Endothelial cell of umbilical vein (primary cell): ENCODE measurements at regions not wholly inside any gene's neighbourhood (a gene's known extent, or its start where the extent isn't known, plus 50 kb on each side); places are given as distances from the start of the nearest gene placed in this dataset.

ENCODE experiments used
- BruUV-seq: library from RNA; stranded (reverse); fragments of 400-500 nt; replicated peaks from 2 replicates; lab custom pipeline; 2021; lab: Mats Ljungman, UMichigan
- CTCF ChIA-PET: fragments of 300-600, 350-600 bp; sonication (Branson Sonifier 250); formaldehyde crosslinking; loops from one replicate; lab custom pipeline; 2021; ENCODE audit warnings: antibody characterized with exemption, inconsistent platforms; lab: Charles Lee
- POLR2A ChIA-PET: fragments of 300-600, 350-600 bp; sonication (Branson Sonifier 250); formaldehyde crosslinking; loops from one replicate; lab custom pipeline; 2021; ENCODE audit warnings: antibody characterized with exemption, inconsistent platforms; lab: Charles Lee
- DNase-seq: peaks from one replicate; pipeline ENCODE4 v3.0.0-alpha.2; 2011; ENCODE audit warnings: low read depth, low spot score
- FAIRE-seq: peaks from 2 replicates; lab custom pipeline; 2011; peaks lifted over from hg19 to GRCh38; lab: Jason Lieb, UNC
- H2AFZ ChIP-seq: 2 replicates; pipeline ENCODE4 v1.6.0; 2012; ENCODE audit warnings: low read depth, low read length, control low read depth, inconsistent platforms
- H3K27ac ChIP-seq: 2 replicates; pipeline ENCODE4 v1.5.1; 2011; ENCODE audit warnings: low read depth, mild to moderate bottlenecking, control low read depth, low read length, moderate library complexity; ENCODE audit not compliant: insufficient read depth
- H3K27me3 ChIP-seq, 2 experiments: 2 replicates each; pipeline versions ENCODE4 v1.6.0 to v1.6.1; 2011; ENCODE audit warnings: low read length in 2 of 2, mixed read lengths in 1 of 2; ENCODE audit not compliant: control insufficient read depth in 2 of 2, insufficient read depth in 2 of 2
- H3K36me3 ChIP-seq, 2 experiments: 2 replicates in 1 of 2; 3 replicates in 1 of 2; pipeline ENCODE4 v1.5.1; 2011; ENCODE audit warnings: low read length in 2 of 2, mild to moderate bottlenecking in 1 of 2, moderate library complexity in 1 of 2; ENCODE audit not compliant: control insufficient read depth in 2 of 2, insufficient read depth in 2 of 2; ENCODE audit errors: extremely low read depth in 1 of 2
- H3K4me1 ChIP-seq: 3 replicates; pipeline ENCODE4 v1.5.1; 2011; ENCODE audit warnings: mild to moderate bottlenecking, low read length; ENCODE audit not compliant: control insufficient read depth, insufficient read depth; ENCODE audit errors: extremely low read depth
- H3K4me2 ChIP-seq: 2 replicates; pipeline ENCODE4 v1.6.1; 2011; ENCODE audit warnings: low read length, control low read depth, mixed read lengths; ENCODE audit not compliant: insufficient read depth
- H3K4me3 ChIP-seq, 3 experiments: fragments of 200-600 bp in 1 of 3; sonication (generic), shearing (Covaris generic) in 1 of 3; replicated peaks in 1 of 3; 2 replicates each; pipeline ENCODE4 v1.5.1; 2011 to 2016; ENCODE audit warnings: control low read depth in 3 of 3, low read length in 3 of 3, mild to moderate bottlenecking in 2 of 3, inconsistent platforms in 1 of 3, low read depth in 1 of 3, moderate library complexity in 1 of 3; ENCODE audit not compliant: insufficient read depth in 1 of 3
- H3K79me2 ChIP-seq: 2 replicates; pipeline ENCODE4 v1.6.0; 2012; ENCODE audit warnings: low read length, inconsistent platforms; ENCODE audit not compliant: control insufficient read depth, insufficient read depth
- H3K9ac ChIP-seq: replicated peaks from 2 replicates; pipeline ENCODE3; 2011; ENCODE audit warnings: low read length, control low read depth; ENCODE audit not compliant: insufficient read depth; ENCODE audit errors: extremely low read depth
- H3K9me1 ChIP-seq: replicated peaks from 3 replicates; pipeline ENCODE4 v1.6.0; 2011; ENCODE audit warnings: mild to moderate bottlenecking, low read length; ENCODE audit not compliant: control insufficient read depth, insufficient read depth; ENCODE audit errors: extremely low read depth
- H3K9me3 ChIP-seq: replicated peaks from 2 replicates; pipeline ENCODE4 v1.5.1; 2012; ENCODE audit warnings: low read length, inconsistent platforms; ENCODE audit not compliant: control insufficient read depth, insufficient read depth
- H4K20me1 ChIP-seq: replicated peaks from 2 replicates; pipeline ENCODE3; 2011; ENCODE audit warnings: mild to moderate bottlenecking, low read length; ENCODE audit not compliant: control insufficient read depth, insufficient read depth; ENCODE audit errors: extremely low read depth
- EZH2 ChIP-seq: IDR thresholded peaks from 2 replicates; pipeline ENCODE4 v1.6.1; 2012; ENCODE audit warnings: borderline replicate concordance, low read depth, mild to moderate bottlenecking, moderate library complexity, low read length, inconsistent platforms; ENCODE audit not compliant: severe bottlenecking
- FOS ChIP-seq: IDR thresholded peaks from 2 replicates; pipeline ENCODE4 v1.6.1; 2011; ENCODE audit warnings: mild to moderate bottlenecking, low read length, moderate library complexity, borderline replicate concordance; ENCODE audit not compliant: insufficient read depth
- GATA2 ChIP-seq: IDR thresholded peaks from 2 replicates; pipeline ENCODE4 v1.7.0; 2011; ENCODE audit warnings: low read depth, mild to moderate bottlenecking, moderate library complexity, mixed read lengths, low read length; ENCODE audit not compliant: insufficient read length, insufficient read depth
- JUN ChIP-seq: IDR thresholded peaks from 2 replicates; pipeline ENCODE4 v1.6.1; 2011; ENCODE audit warnings: borderline replicate concordance, low read depth; ENCODE audit not compliant: insufficient read length, insufficient read depth
- MYC ChIP-seq: IDR thresholded peaks from one replicate; pipeline ENCODE4 v1.6.1; 2011; ENCODE audit warnings: mild to moderate bottlenecking, low read depth, low read length
- POLR2A ChIP-seq: IDR thresholded peaks from 2 replicates; pipeline ENCODE4 v1.6.1; 2012; ENCODE audit warnings: low read depth, mild to moderate bottlenecking, control low read depth, low read length
- POLR2AphosphoS5 ChIP-seq: IDR thresholded peaks from 2 replicates; pipeline ENCODE4 v1.6.1; 2012; ENCODE audit warnings: low read depth, mild to moderate bottlenecking, control low read depth, low read length, moderate library complexity; ENCODE audit not compliant: insufficient read depth
- dilution Hi-C: fragments of 300-500 bp; cut with MboI; formaldehyde crosslinking; loops from one replicate; pipeline ENCODE4 v1.15.0; 2019; ENCODE audit warnings: low sequenced_read_pairs; ENCODE audit not compliant: extremely low pct_ligation_motif_present
- intact Hi-C: fragments of 100-400 bp; cut with micrococcal nuclease; formaldehyde crosslinking; loops from one replicate; pipeline ENCODE4 v1.10.0; 2022
- TF ChIP-seq, protein P1 (sequence below), 2 donors: IDR thresholded peaks; 1 replicate in 1 of 2; 2 replicates in 1 of 2; pipeline ENCODE4 v1.5.1; 2011; ENCODE audit warnings: low read length in 2 of 2, mild to moderate bottlenecking in 2 of 2, moderate library complexity in 2 of 2, control low read depth in 1 of 2, inconsistent platforms in 1 of 2, low read depth in 1 of 2; ENCODE audit not compliant: insufficient read depth in 1 of 2; ENCODE audit errors: extremely low read depth in 1 of 2
- TF ChIP-seq, protein P2 (sequence below): IDR thresholded peaks from 2 replicates; pipeline ENCODE4 v1.6.1; 2011; ENCODE audit not compliant: insufficient read depth, insufficient read length

DNA sequence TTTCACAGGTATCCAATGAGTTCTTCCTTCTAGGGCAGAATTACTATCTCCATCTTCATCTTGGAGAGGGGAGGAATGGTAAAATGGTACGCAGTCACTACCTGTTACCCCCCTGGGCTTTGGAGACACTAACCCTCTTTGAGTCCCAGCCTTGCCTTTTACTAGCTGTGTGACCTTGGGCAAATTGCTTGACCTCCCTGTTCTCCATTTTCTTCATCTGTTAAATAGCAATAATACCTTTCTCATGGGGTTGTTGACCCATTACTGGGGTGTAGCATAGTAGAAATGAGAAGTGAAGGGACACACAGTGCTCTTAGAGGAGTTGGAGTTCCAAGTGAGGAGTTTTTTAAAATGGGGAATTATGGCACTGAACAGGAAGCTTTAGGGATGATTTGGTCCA lies 324.7 kb downstream of the FOXL1 start:
- intact Hi-C loops: no loop called here
- H4K20me1 ChIP-seq: no peaks in the 10 kb centered on the region
- no peaks in the 10 kb centered on the region for H3K79me2 ChIP-seq
- no peak overlapping the region for H3K9ac ChIP-seq
- H3K9me1 ChIP-seq: no peaks in the 10 kb centered on the region
- no peaks in the 10 kb centered on the region for H3K36me3 ChIP-seq
- H3K9me3 ChIP-seq: no peaks in the 10 kb centered on the region
- H3K27ac ChIP-seq: no peak overlapping the region
- dilution Hi-C loops: no loop called here
- no TSS peak for BruUV-seq
- no peak overlapping the region for H2AFZ ChIP-seq
- H3K4me1 ChIP-seq: peaks cover 24% of the 10 kb centered on the region
- no peak overlapping the region for H3K4me3 ChIP-seq
- ChIA-PET CTCF (no interaction called here), POLR2A (no interaction called here)
- no peak overlapping the region for H3K4me2 ChIP-seq
- TF ChIP-seq FOS (no peak), GATA2 (no peak), JUN (no peak), POLR2AphosphoS5 (no peak), MYC (no peak), EZH2 (no peak), POLR2A (no peak)
- TF ChIP-seq, protein P1, sequence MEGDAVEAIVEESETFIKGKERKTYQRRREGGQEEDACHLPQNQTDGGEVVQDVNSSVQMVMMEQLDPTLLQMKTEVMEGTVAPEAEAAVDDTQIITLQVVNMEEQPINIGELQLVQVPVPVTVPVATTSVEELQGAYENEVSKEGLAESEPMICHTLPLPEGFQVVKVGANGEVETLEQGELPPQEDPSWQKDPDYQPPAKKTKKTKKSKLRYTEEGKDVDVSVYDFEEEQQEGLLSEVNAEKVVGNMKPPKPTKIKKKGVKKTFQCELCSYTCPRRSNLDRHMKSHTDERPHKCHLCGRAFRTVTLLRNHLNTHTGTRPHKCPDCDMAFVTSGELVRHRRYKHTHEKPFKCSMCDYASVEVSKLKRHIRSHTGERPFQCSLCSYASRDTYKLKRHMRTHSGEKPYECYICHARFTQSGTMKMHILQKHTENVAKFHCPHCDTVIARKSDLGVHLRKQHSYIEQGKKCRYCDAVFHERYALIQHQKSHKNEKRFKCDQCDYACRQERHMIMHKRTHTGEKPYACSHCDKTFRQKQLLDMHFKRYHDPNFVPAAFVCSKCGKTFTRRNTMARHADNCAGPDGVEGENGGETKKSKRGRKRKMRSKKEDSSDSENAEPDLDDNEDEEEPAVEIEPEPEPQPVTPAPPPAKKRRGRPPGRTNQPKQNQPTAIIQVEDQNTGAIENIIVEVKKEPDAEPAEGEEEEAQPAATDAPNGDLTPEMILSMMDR (IDR thresholded peaks at IDR 0.05; ENCODE audit: extremely low read depth in 1 of 2, insufficient read depth in 1 of 2, low read depth in 1 of 2, low read length in 2 of 2): no peak
- TF ChIP-seq, protein P2, sequence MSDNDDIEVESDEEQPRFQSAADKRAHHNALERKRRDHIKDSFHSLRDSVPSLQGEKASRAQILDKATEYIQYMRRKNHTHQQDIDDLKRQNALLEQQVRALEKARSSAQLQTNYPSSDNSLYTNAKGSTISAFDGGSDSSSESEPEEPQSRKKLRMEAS: no peak
- DNase-seq (no peak), FAIRE-seq (no peak)
- no peaks in the 10 kb centered on the region for H3K27me3 ChIP-seq
